GM23338 (cell line): ENCODE measurements at regions not wholly inside any gene's neighbourhood (a gene's known extent, or its start where the extent isn't known, plus 50 kb on each side); places are given as distances from the start of the nearest gene placed in this dataset.

Experiments
- EZH2 ChIP-seq: fragments of 200-600 bp; sonication (generic); IDR thresholded peaks from one replicate; pipeline ENCODE4 v1.8.0; 2017; ENCODE audit warnings: antibody characterized with exemption, mild to moderate bottlenecking, low read depth; ENCODE audit not compliant: unreplicated experiment
- POLR2AphosphoS5 ChIP-seq: IDR thresholded peaks from 2 replicates; pipeline ENCODE4 v1.6.1; 2016; ENCODE audit warnings: antibody characterized with exemption, low read depth
- TF ChIP-seq, protein P1 (sequence below), 2 experiments: fragments of 200-600 bp in 1 of 2; sonication (generic) in 1 of 2; conservative IDR thresholded peaks; 2 replicates each; pipeline versions ENCODE4 v1.5.1 to v1.6.1; 2016 to 2017; ENCODE audit warnings: antibody characterized with exemption in 2 of 2, low read depth in 2 of 2, mild to moderate bottlenecking in 2 of 2, moderate library complexity in 1 of 2

DNA sequence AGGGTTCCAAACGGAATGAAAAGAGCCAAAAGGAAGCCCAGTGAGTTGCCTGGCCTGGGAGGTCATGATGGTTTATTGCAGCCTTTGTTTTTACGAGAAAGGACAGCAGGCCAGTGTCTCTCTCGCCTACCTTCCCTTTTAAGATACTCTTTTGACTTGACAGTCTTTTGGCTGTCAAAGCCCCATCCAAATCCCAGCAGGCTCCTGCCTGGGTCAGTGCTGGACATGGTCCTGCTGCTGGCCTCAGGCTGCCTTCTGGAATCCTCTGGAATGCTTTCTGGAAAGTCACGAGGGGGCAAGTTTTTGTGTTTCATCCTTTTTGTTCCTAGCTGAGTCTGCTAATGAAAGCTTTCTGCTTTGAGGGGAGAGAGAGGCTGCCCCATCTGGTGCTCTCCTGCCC, 444.8 kb downstream of the OLFM4 start:
- TF ChIP-seq, protein P1, sequence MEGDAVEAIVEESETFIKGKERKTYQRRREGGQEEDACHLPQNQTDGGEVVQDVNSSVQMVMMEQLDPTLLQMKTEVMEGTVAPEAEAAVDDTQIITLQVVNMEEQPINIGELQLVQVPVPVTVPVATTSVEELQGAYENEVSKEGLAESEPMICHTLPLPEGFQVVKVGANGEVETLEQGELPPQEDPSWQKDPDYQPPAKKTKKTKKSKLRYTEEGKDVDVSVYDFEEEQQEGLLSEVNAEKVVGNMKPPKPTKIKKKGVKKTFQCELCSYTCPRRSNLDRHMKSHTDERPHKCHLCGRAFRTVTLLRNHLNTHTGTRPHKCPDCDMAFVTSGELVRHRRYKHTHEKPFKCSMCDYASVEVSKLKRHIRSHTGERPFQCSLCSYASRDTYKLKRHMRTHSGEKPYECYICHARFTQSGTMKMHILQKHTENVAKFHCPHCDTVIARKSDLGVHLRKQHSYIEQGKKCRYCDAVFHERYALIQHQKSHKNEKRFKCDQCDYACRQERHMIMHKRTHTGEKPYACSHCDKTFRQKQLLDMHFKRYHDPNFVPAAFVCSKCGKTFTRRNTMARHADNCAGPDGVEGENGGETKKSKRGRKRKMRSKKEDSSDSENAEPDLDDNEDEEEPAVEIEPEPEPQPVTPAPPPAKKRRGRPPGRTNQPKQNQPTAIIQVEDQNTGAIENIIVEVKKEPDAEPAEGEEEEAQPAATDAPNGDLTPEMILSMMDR (conservative IDR thresholded peaks at IDR 0.05; ENCODE audit: low read depth in 2 of 2) = no peak
- TF ChIP-seq EZH2 = no peak
- no peak for TF ChIP-seq POLR2AphosphoS5
